ENCODE measurements at regions not wholly inside any gene's neighbourhood (a gene's known extent, or its start where the extent isn't known, plus 50 kb on each side); places are given as distances from the start of the nearest gene placed in this dataset.

DNA sequence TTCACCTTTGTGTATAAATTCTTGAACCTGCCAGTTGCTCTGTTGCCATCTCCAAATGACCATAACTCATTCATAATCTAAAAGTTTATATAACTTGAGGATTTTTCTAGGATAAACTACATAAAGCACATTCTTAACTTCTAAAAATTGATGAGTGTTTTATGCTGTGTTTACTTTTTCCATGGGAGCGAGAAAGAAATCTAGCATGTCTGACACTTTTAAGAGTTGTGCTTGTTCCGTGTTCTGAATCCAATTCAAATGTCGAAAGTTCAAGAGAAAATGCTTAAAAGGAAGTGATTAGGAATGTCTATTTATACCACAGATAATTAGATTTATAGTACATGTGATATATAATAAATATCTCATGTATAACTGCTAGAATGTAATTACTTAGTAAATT is 154.4 kb downstream of the DEPDC1B start:
- TF ChIP-seq, protein P1, sequence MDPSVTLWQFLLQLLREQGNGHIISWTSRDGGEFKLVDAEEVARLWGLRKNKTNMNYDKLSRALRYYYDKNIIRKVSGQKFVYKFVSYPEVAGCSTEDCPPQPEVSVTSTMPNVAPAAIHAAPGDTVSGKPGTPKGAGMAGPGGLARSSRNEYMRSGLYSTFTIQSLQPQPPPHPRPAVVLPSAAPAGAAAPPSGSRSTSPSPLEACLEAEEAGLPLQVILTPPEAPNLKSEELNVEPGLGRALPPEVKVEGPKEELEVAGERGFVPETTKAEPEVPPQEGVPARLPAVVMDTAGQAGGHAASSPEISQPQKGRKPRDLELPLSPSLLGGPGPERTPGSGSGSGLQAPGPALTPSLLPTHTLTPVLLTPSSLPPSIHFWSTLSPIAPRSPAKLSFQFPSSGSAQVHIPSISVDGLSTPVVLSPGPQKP (IDR thresholded peaks at IDR 0.05; ENCODE audit: borderline replicate concordance, low read depth, low read length) = no peak
- TF ChIP-seq MAZ (IDR thresholded peaks at IDR 0.05; ENCODE audit: borderline replicate concordance, low read depth, low read length) = no peak
- TF ChIP-seq SMC3 (IDR thresholded peaks at IDR 0.05; ENCODE audit: low read depth, low read length) = no peak
- TF ChIP-seq RCOR1 (IDR thresholded peaks at IDR 0.05; ENCODE audit: insufficient replicate concordance, low read length) = no peak
- H4K91ac ChIP-seq (ENCODE audit: insufficient read depth, low read depth, low read length) = no peak overlapping the region
- ChIA-PET CTCF (interaction anchor here (0.7 kb wide), 1 partner anchor 160 kb away, joined by 3 read pairs; no protein-coding TSS in a partner anchor), POLR2A (ENCODE audit: unreplicated experiment) (no interaction called here)
- WGBS, 2 experiments (ENCODE audit: extremely low coverage in 2 of 2, insufficient read length in 1 of 2) = no CpG with 5 or more reads among the region's 3 CpGs
- ATAC-seq (ENCODE audit: low read depth) (no peak), DNase-seq (no peak)
- H2BK120ac ChIP-seq (ENCODE audit: low read depth, low read length) = no peak overlapping the region
- H3K14ac ChIP-seq (replicated peaks; ENCODE audit: low read depth, low read length) = no peak overlapping the region
- H3K4me2 ChIP-seq (ENCODE audit: low read depth, low read length) = no peak overlapping the region
- no peak overlapping the region for H2BK20ac ChIP-seq (ENCODE audit: low read depth, low read length)
- no peaks in the 10 kb centered on the region for H3K36me3 ChIP-seq (ENCODE audit: control insufficient read depth, insufficient read depth, low read length)
- no peaks in the 10 kb centered on the region for H3K79me1 ChIP-seq (ENCODE audit: low read depth in 1 of 2, low read length in 2 of 2)
- H2AK9ac ChIP-seq (replicated peaks; ENCODE audit: low read depth, low read length, poor library complexity) = no peak overlapping the region
- no peak overlapping the region for H3K4ac ChIP-seq (ENCODE audit: low read depth, low read length)
- no peaks in the 10 kb centered on the region for H3K9me1 ChIP-seq (ENCODE audit: insufficient read depth, low read length)
- H3K4me3 ChIP-seq (ENCODE audit: insufficient read depth, low read depth, low read length) = no peak overlapping the region
- H4K20me1 ChIP-seq (ENCODE audit: insufficient read depth, low read length) = no peaks in the 10 kb centered on the region
- H3K23ac ChIP-seq (ENCODE audit: low read depth, low read length) = no peak overlapping the region
- no peak overlapping the region for H2BK15ac ChIP-seq (ENCODE audit: low read depth, low read length)
- H3K18ac ChIP-seq (ENCODE audit: low read depth, low read length) = no peak overlapping the region
- no peak overlapping the region for H4K8ac ChIP-seq (ENCODE audit: low read depth in 2 of 2, low read length in 2 of 2)
- intact Hi-C loops (cut with micrococcal nuclease) (no loop called here), dilution Hi-C loops (cut with HindIII; ENCODE audit: low sequenced_read_pairs, unreplicated experiment) (no loop called here), in situ Hi-C loops (cut with MboI; ENCODE audit: low sequenced_read_pairs) (no loop called here)
- peaks cover 2% of the 10 kb centered on the region; the same call in 1 of the 2 replicates for H3K4me1 ChIP-seq (ENCODE audit: control insufficient read depth, insufficient read depth, low read length)
- H4K5ac ChIP-seq (ENCODE audit: low read depth, low read length) = no peak overlapping the region
- no peak overlapping the region for H3K56ac ChIP-seq (ENCODE audit: extremely low read depth, insufficient read depth, low read length)
- no peak overlapping the region for H2BK5ac ChIP-seq (ENCODE audit: low read depth, low read length, poor library complexity, severe bottlenecking)
- H3K9ac ChIP-seq (ENCODE audit: low read depth, low read length) = no peak overlapping the region
- H3K27me3 ChIP-seq (ENCODE audit: control insufficient read depth, insufficient read depth, low read length) = no peaks in the 10 kb centered on the region
- H2AFZ ChIP-seq (replicated peaks; ENCODE audit: low read length, poor library complexity) = no peak overlapping the region
- H3K27ac ChIP-seq (ENCODE audit: insufficient read depth, low read length) = no peak overlapping the region
- H2AK5ac ChIP-seq (ENCODE audit: low read depth, low read length) = no peak overlapping the region
- no peaks in the 10 kb centered on the region for H3K9me3 ChIP-seq (ENCODE audit: control insufficient read depth, insufficient read depth, low read length)
- no TSS peak for BruUV-seq (replicated peaks)
